22Rv1 (cell line): ENCODE measurements at regions not wholly inside any gene's neighbourhood (a gene's known extent, or its start where the extent isn't known, plus 50 kb on each side); places are given as distances from the start of the nearest gene placed in this dataset.

Experiments
- CTCF ChIP-seq: fragments of 450-650 bp; IDR thresholded peaks from 2 replicates; pipeline ENCODE4 v1.5.1; 2017; ENCODE audit warnings: mild to moderate bottlenecking
- ZFX ChIP-seq: fragments of 450-650 bp; IDR thresholded peaks from 2 replicates; pipeline ENCODE4 v1.6.1; 2017; ENCODE audit warnings: antibody characterized with exemption, borderline replicate concordance

- TF ChIP-seq CTCF: no peak
- no peak for TF ChIP-seq ZFX
Observed at GRCh38 chr20:6855796-6856195, 88.3 kb downstream of the BMP2 start.
